SK-N-SH (cell line): ENCODE measurements at regions not wholly inside any gene's neighbourhood (a gene's known extent, or its start where the extent isn't known, plus 50 kb on each side); places are given as distances from the start of the nearest gene placed in this dataset.

Experiments
- CTCF ChIA-PET: fragments of 300-600, 350-600 bp; formaldehyde crosslinking; extraction: SDS; loops from one replicate; lab custom pipeline; 2021; lab: Yijun Ruan, JAX
- POLR2A ChIA-PET: fragments of 350-600 bp; sonication (Branson Sonifier 250); formaldehyde crosslinking; extraction: SDS; loops from one replicate; lab custom pipeline; 2020; ENCODE audit warnings: antibody characterized with exemption, inconsistent platforms; lab: Yijun Ruan, JAX
- DNase-seq: peaks from one replicate; pipeline ENCODE4 v3.0.0; 2012
- H2AFZ ChIP-seq: fragments of 200-600 bp; sonication (generic); 2 replicates; pipeline ENCODE4 v1.8.1; 2016; ENCODE audit warnings: antibody characterized with exemption, mild to moderate bottlenecking, low read depth
- H3F3A ChIP-seq: fragments of 200-600 bp; sonication (generic); replicated peaks from 2 replicates; pipeline ENCODE3; 2016; ENCODE audit warnings: antibody characterized with exemption, mild to moderate bottlenecking; ENCODE audit not compliant: insufficient read depth
- H3K27ac ChIP-seq, 2 experiments: fragments of 200-500 bp in 1 of 2; fragments of 200-600 bp in 1 of 2; sonication (Bioruptor generic) in 1 of 2; sonication (generic), shearing (Covaris generic) in 1 of 2; 2 replicates each; pipeline versions ENCODE4 v1.5.1 to v1.6.1; 2014 to 2016; ENCODE audit warnings: low read depth in 2 of 2, inconsistent platforms in 1 of 2, low read length in 1 of 2, mild to moderate bottlenecking in 1 of 2, mixed read lengths in 1 of 2
- H3K27me3 ChIP-seq: fragments of 200-600 bp; sonication (generic), shearing (Covaris generic); 2 replicates; pipeline ENCODE4 v1.6.1; 2016; ENCODE audit warnings: mixed run types; ENCODE audit not compliant: insufficient read depth
- H3K36me3 ChIP-seq, 2 experiments: fragments of 200-500 bp in 1 of 2; fragments of 200-600 bp in 1 of 2; sonication (Bioruptor generic) in 1 of 2; sonication (generic) in 1 of 2; replicated peaks in 1 of 2; 2 replicates each; pipeline versions ENCODE3 to v1.5.1; 2014 to 2016; ENCODE audit warnings: low read length in 1 of 2, mild to moderate bottlenecking in 1 of 2; ENCODE audit not compliant: insufficient read depth in 2 of 2, control insufficient read depth in 1 of 2
- H3K4me1 ChIP-seq, 2 experiments: fragments of 200-500 bp in 1 of 2; fragments of 200-600 bp in 1 of 2; sonication (Bioruptor generic) in 1 of 2; sonication (generic), shearing (Covaris generic) in 1 of 2; 2 replicates each; pipeline versions ENCODE4 v1.5.1 to v1.6.1; 2014 to 2016; ENCODE audit warnings: low read depth in 1 of 2, low read length in 1 of 2, mixed run types in 1 of 2; ENCODE audit not compliant: insufficient read depth in 2 of 2, control insufficient read depth in 1 of 2
- H3K4me2 ChIP-seq: fragments of 200-600 bp; sonication (generic), shearing (Covaris generic); 2 replicates; pipeline ENCODE4 v1.6.1; 2017; ENCODE audit warnings: mixed run types
- H3K4me3 ChIP-seq, 2 experiments: fragments of 200-500 bp in 1 of 2; fragments of 200-600 bp in 1 of 2; sonication (Bioruptor generic) in 1 of 2; sonication (generic), shearing (Covaris generic) in 1 of 2; 2 replicates each; pipeline versions ENCODE4 v1.5.1 to v1.8.1; 2014 to 2016; ENCODE audit warnings: low read depth in 2 of 2, inconsistent platforms in 1 of 2, low read length in 1 of 2, mild to moderate bottlenecking in 1 of 2, mixed read lengths in 1 of 2, moderate library complexity in 1 of 2
- H3K79me2 ChIP-seq: fragments of 200-600 bp; sonication (generic); 2 replicates; pipeline ENCODE4 v1.8.1; 2017; ENCODE audit warnings: mild to moderate bottlenecking; ENCODE audit not compliant: insufficient read depth
- H3K9ac ChIP-seq: fragments of 200-600 bp; sonication (generic); 2 replicates; pipeline ENCODE4 v1.6.1; 2017; ENCODE audit warnings: mixed run types
- H3K9me2 ChIP-seq: fragments of 200-600 bp; sonication (generic); 2 replicates; pipeline ENCODE4 v1.6.1; 2017; ENCODE audit warnings: mixed run types
- H3K9me3 ChIP-seq: fragments of 200-600 bp; sonication (generic); 2 replicates; pipeline ENCODE4 v1.6.1; 2017; ENCODE audit warnings: mixed run types, mild to moderate bottlenecking, moderate library complexity
- H4K20me1 ChIP-seq: fragments of 200-600 bp; sonication (generic); 2 replicates; pipeline ENCODE4 v1.6.1; 2017; ENCODE audit warnings: mild to moderate bottlenecking, mixed run types; ENCODE audit not compliant: insufficient read depth
- ELF1 ChIP-seq: IDR thresholded peaks from 2 replicates; pipeline ENCODE4 v1.4.0; 2012
- EP300 ChIP-seq, 2 experiments: IDR thresholded peaks; 2 replicates each; pipeline versions ENCODE4 v1.4.0 to v1.6.1; 2012; ENCODE audit warnings: borderline replicate concordance in 1 of 2, low read depth in 1 of 2, low read length in 1 of 2
- FOXM1 ChIP-seq: IDR thresholded peaks from 2 replicates; pipeline ENCODE4 v1.4.0; 2012; ENCODE audit warnings: low read depth, mild to moderate bottlenecking
- GATA2 ChIP-seq: sonication (generic); formaldehyde crosslinking; IDR thresholded peaks from 2 replicates; pipeline ENCODE4 v1.5.0; 2020; ENCODE audit warnings: mild to moderate bottlenecking, missing genetic modification reagents
- JUND ChIP-seq: IDR thresholded peaks from 2 replicates; pipeline ENCODE4 v1.4.0; 2012
- MEF2A ChIP-seq: IDR thresholded peaks from 2 replicates; pipeline ENCODE4 v1.4.0; 2012; ENCODE audit warnings: low read depth, borderline replicate concordance
- RCOR1 ChIP-seq: fragments of 150-350 bp; IDR thresholded peaks from 2 replicates; pipeline ENCODE4 v1.6.1; 2017; ENCODE audit warnings: antibody characterized with exemption, low read length
- SIN3A ChIP-seq: IDR thresholded peaks from 2 replicates; pipeline ENCODE4 v1.6.1; 2012; ENCODE audit warnings: low read depth, mild to moderate bottlenecking, low read length, moderate library complexity, borderline replicate concordance
- SMC3 ChIP-seq: IDR thresholded peaks from 2 replicates; pipeline ENCODE4 v1.6.1; 2012; ENCODE audit warnings: low read depth, low read length, improper control_type of control experiment
- WGBS: methylation state at CpG from one replicate; pipeline ENCODE4 v1.1.6; 2017; ENCODE audit warnings: low lambda C conversion rate; 5-methylcytosine and 5-hydroxymethylcytosine counted together
- TF ChIP-seq, protein P1 (sequence below): fragments of 150-350 bp; IDR thresholded peaks from 2 replicates; pipeline ENCODE4 v1.6.1; 2016; ENCODE audit warnings: mild to moderate bottlenecking, low read depth, low read length
- TF ChIP-seq, protein P2 (sequence below): fragments of 150-350 bp; IDR thresholded peaks from 2 replicates; pipeline ENCODE4 v1.6.1; 2017; ENCODE audit warnings: antibody characterized with exemption, low read length, low read depth, borderline replicate concordance
- TF ChIP-seq, protein P3 (sequence below): IDR thresholded peaks from 2 replicates; pipeline ENCODE4 v1.4.0; 2012; ENCODE audit warnings: low read depth, borderline replicate concordance
- TF ChIP-seq, protein P4 (sequence below): IDR thresholded peaks from 2 replicates; pipeline ENCODE4 v1.6.1; 2012; ENCODE audit warnings: mild to moderate bottlenecking, low read depth, low read length, moderate library complexity

DNA sequence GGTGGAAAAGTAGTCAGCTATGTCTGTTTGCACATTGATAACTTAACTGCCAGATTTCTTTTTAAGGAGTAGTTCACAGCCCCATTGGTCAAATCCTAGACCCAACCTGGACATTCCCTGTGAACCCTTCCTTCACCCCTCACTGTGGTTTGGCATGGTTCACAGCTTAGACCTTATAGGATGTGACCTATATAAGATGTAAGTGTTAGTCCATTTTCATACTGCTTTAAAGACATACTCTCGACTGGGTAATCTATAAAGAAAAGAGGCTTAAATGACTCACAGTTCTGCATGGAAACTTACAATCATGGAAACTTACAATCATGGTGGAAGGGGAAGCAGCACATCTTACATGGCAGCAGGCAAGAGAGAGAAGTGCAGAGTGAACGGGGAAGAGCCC is 1066.2 kb downstream of the TTLL7 start (continued):
- TF ChIP-seq, protein P1, sequence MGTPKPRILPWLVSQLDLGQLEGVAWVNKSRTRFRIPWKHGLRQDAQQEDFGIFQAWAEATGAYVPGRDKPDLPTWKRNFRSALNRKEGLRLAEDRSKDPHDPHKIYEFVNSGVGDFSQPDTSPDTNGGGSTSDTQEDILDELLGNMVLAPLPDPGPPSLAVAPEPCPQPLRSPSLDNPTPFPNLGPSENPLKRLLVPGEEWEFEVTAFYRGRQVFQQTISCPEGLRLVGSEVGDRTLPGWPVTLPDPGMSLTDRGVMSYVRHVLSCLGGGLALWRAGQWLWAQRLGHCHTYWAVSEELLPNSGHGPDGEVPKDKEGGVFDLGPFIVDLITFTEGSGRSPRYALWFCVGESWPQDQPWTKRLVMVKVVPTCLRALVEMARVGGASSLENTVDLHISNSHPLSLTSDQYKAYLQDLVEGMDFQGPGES: no peak
- TF ChIP-seq JUND (no peak), ELF1 (no peak), RCOR1 (no peak)

DNA sequence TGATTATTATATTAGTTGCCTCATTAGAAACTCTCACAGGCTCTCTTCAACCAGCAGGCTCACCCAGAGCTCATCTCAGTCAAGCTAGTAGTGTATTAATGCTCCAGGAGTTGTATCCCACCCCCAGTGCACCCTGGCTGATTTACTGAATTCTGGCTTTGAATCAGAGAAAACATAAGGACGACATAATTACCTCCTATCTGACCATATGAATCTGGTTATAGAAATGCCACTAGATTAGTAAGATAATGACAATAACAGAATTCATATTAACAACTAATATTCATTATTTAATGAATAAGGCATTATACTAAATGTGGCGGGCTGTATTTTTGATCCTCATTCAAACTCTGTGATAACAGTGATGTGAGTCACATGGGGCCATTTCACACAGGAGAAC is 1066.7 kb downstream of the TTLL7 start:
- no peak overlapping the region for H3K27ac ChIP-seq
- POLR2A ChIA-PET: no interaction called here
- no peaks in the 10 kb centered on the region for H3K79me2 ChIP-seq
- no peaks in the 10 kb centered on the region for H3K9me3 ChIP-seq
- TF ChIP-seq EP300 (IDR thresholded peaks at IDR 0.05; ENCODE audit: borderline replicate concordance in 1 of 2, low read depth in 1 of 2, low read length in 1 of 2) (peak in 1 of 2 experiments; percentile 50; a peak in 1 of 4 replicates), RCOR1 (peak; percentile 44; the same call in 1 of the 2 replicates), FOXM1 (no peak)
- no peaks in the 10 kb centered on the region for H3F3A ChIP-seq
- H4K20me1 ChIP-seq: no peaks in the 10 kb centered on the region
- no peaks in the 10 kb centered on the region for H3K27me3 ChIP-seq
- H3K4me3 ChIP-seq: no peak overlapping the region
- H3K9me2 ChIP-seq: no peaks in the 10 kb centered on the region
- CTCF ChIA-PET: no interaction called here
- peak; percentile 8 for DNase-seq
- 48% methylated on average over 2 of the region's 2 CpGs for WGBS
- no peak overlapping the region for H2AFZ ChIP-seq
- no peak overlapping the region for H3K4me2 ChIP-seq
- H3K36me3 ChIP-seq: no peaks in the 10 kb centered on the region
- peaks cover 0 to 8% of the 10 kb centered on the region in 2 experiments; a peak in 2 of 4 replicates for H3K4me1 ChIP-seq
- H3K9ac ChIP-seq: no peak overlapping the region

DNA sequence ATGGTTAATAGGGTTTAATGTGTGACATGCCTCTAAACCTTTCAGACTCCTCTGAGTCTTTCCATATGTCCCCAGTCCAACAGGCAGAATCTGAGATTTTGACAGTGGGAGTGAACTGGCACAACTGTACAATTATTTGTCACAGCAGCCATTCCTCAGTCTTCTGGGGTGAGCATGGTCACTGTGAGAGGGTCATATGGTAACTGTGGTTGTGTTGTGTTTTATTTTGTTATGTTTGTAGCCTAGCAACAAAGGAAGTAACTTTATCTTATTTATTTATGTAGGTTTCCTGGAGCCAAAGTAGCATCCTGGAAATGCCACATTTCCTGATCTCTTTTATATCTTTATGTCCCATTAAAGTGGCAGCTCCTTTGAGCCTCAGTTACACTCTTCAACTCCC is 1067.9 kb downstream of the TTLL7 start:
- CTCF ChIA-PET: no interaction called here
- no peaks in the 10 kb centered on the region for H3K79me2 ChIP-seq
- no peak overlapping the region for H3K4me2 ChIP-seq
- H3F3A ChIP-seq: no peaks in the 10 kb centered on the region
- H4K20me1 ChIP-seq: no peaks in the 10 kb centered on the region
- no peaks in the 10 kb centered on the region for H3K27me3 ChIP-seq
- no peaks in the 10 kb centered on the region for H3K36me3 ChIP-seq
- TF ChIP-seq EP300 (IDR thresholded peaks at IDR 0.05; ENCODE audit: borderline replicate concordance in 1 of 2, low read depth in 1 of 2, low read length in 1 of 2) (no peak), MEF2A (no peak), ELF1 (no peak), JUND (no peak), FOXM1 (no peak), GATA2 (CRISPR knock-in tag) (no peak), SIN3A (no peak), SMC3 (no peak), RCOR1 (no peak)
- TF ChIP-seq, protein P2, sequence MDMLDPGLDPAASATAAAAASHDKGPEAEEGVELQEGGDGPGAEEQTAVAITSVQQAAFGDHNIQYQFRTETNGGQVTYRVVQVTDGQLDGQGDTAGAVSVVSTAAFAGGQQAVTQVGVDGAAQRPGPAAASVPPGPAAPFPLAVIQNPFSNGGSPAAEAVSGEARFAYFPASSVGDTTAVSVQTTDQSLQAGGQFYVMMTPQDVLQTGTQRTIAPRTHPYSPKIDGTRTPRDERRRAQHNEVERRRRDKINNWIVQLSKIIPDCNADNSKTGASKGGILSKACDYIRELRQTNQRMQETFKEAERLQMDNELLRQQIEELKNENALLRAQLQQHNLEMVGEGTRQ: no peak
- TF ChIP-seq, protein P3, sequence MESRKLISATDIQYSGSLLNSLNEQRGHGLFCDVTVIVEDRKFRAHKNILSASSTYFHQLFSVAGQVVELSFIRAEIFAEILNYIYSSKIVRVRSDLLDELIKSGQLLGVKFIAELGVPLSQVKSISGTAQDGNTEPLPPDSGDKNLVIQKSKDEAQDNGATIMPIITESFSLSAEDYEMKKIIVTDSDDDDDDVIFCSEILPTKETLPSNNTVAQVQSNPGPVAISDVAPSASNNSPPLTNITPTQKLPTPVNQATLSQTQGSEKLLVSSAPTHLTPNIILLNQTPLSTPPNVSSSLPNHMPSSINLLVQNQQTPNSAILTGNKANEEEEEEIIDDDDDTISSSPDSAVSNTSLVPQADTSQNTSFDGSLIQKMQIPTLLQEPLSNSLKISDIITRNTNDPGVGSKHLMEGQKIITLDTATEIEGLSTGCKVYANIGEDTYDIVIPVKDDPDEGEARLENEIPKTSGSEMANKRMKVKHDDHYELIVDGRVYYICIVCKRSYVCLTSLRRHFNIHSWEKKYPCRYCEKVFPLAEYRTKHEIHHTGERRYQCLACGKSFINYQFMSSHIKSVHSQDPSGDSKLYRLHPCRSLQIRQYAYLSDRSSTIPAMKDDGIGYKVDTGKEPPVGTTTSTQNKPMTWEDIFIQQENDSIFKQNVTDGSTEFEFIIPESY: no peak
- TF ChIP-seq, protein P4, sequence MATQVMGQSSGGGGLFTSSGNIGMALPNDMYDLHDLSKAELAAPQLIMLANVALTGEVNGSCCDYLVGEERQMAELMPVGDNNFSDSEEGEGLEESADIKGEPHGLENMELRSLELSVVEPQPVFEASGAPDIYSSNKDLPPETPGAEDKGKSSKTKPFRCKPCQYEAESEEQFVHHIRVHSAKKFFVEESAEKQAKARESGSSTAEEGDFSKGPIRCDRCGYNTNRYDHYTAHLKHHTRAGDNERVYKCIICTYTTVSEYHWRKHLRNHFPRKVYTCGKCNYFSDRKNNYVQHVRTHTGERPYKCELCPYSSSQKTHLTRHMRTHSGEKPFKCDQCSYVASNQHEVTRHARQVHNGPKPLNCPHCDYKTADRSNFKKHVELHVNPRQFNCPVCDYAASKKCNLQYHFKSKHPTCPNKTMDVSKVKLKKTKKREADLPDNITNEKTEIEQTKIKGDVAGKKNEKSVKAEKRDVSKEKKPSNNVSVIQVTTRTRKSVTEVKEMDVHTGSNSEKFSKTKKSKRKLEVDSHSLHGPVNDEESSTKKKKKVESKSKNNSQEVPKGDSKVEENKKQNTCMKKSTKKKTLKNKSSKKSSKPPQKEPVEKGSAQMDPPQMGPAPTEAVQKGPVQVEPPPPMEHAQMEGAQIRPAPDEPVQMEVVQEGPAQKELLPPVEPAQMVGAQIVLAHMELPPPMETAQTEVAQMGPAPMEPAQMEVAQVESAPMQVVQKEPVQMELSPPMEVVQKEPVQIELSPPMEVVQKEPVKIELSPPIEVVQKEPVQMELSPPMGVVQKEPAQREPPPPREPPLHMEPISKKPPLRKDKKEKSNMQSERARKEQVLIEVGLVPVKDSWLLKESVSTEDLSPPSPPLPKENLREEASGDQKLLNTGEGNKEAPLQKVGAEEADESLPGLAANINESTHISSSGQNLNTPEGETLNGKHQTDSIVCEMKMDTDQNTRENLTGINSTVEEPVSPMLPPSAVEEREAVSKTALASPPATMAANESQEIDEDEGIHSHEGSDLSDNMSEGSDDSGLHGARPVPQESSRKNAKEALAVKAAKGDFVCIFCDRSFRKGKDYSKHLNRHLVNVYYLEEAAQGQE: no peak
- POLR2A ChIA-PET: no interaction called here
- no peaks in the 10 kb centered on the region for H3K9me2 ChIP-seq
- H3K27ac ChIP-seq: no peak overlapping the region
- no peaks in the 10 kb centered on the region for H3K9me3 ChIP-seq
- peaks cover 0 to 8% of the 10 kb centered on the region in 2 experiments; a peak in 2 of 4 replicates for H3K4me1 ChIP-seq
- no peak overlapping the region for H3K4me3 ChIP-seq
- DNase-seq: no peak
- no peak overlapping the region for H3K9ac ChIP-seq
- no peak overlapping the region for H2AFZ ChIP-seq
